RWPE1 (cell line): ENCODE measurements at regions not wholly inside any gene's neighbourhood (a gene's known extent, or its start where the extent isn't known, plus 50 kb on each side); places are given as distances from the start of the nearest gene placed in this dataset.
A peak's percentile ranks its signal among the peaks of the same experiment; 100 is the strongest.

Source experiments
- CTCF ChIA-PET: fragments of 350-600 bp; sonication (Branson Sonifier 250); formaldehyde crosslinking; extraction: SDS; loops from one replicate; lab custom pipeline; 2021; lab: Yijun Ruan, JAX
- POLR2A ChIA-PET: fragments of 400-600 bp; formaldehyde crosslinking; extraction: SDS; loops from one replicate; lab custom pipeline; 2020; ENCODE audit warnings: antibody characterized with exemption; ENCODE audit not compliant: low non-redundant PET; lab: Yijun Ruan, JAX
- DNase-seq: peaks from one replicate; pipeline ENCODE4 v3.0.0; 2012; ENCODE audit warnings: low spot score
- H3K27ac ChIP-seq: fragments of 450-650 bp; 2 replicates; pipeline ENCODE4 v1.5.1; 2017
- TF ChIP-seq, protein P1 (sequence below): fragments of 450-650 bp; conservative IDR thresholded peaks from 2 replicates; pipeline ENCODE4 v1.5.1; 2017; ENCODE audit warnings: low read depth, mild to moderate bottlenecking

DNA sequence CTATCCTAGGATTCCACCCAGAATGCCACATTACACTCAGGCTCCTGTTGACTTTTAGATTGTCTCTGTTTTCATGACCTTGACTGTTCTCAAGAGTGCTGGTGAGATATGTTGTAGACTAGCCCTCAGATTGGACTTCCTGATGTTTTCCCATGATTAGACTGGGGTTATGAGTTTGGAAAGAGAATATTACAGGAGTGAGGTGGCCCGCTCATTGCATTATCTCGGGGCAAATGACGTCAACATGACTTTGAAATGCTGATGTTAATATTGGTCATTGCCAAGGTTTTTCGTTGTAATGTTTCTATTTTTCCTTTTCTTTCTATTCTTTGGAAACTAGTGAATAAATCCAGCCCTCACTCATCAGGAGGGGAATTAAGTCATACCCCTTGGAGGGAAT, 355.7 kb upstream of the MON1B start:
- ChIA-PET CTCF (no interaction called here), POLR2A (no interaction called here)
- TF ChIP-seq, protein P1, sequence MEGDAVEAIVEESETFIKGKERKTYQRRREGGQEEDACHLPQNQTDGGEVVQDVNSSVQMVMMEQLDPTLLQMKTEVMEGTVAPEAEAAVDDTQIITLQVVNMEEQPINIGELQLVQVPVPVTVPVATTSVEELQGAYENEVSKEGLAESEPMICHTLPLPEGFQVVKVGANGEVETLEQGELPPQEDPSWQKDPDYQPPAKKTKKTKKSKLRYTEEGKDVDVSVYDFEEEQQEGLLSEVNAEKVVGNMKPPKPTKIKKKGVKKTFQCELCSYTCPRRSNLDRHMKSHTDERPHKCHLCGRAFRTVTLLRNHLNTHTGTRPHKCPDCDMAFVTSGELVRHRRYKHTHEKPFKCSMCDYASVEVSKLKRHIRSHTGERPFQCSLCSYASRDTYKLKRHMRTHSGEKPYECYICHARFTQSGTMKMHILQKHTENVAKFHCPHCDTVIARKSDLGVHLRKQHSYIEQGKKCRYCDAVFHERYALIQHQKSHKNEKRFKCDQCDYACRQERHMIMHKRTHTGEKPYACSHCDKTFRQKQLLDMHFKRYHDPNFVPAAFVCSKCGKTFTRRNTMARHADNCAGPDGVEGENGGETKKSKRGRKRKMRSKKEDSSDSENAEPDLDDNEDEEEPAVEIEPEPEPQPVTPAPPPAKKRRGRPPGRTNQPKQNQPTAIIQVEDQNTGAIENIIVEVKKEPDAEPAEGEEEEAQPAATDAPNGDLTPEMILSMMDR: no peak
- no peak overlapping the region for H3K27ac ChIP-seq
- DNase-seq: no peak

DNA sequence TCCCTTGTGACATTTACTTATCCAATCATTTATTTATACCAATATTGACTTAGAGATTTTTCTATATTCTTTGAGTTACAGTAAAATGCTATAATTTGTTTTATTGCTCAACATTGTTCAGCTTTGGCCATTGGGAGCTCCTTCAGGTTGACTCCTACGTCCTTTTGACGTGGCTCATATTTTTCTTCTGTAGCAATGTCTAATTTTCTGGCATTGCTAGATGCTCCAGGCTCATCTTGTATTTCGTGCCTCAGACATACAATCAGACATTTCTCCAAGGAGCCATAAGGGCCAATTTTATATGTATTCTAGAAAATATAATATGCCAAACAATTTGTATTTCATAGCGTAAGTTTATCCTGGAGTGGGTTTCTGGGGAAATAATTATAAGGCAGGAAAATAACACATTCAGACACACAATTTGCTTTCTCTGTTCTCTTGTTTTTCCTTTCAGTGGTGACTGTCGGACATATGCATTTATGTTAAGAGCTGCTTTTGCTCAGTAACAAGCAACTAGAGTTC, 355.1 kb upstream of the MON1B start:
- POLR2A ChIA-PET: no interaction called here
- DNase-seq: no peak
- H3K27ac ChIP-seq: no peak overlapping the region
- TF ChIP-seq, protein P1: no peak
- CTCF ChIA-PET: no interaction called here

GRCh38 chr16:76837872-76838271, 353.1 kb upstream of the MON1B start:
- DNase-seq: peak; percentile 21
- POLR2A ChIA-PET: no interaction called here

DNA sequence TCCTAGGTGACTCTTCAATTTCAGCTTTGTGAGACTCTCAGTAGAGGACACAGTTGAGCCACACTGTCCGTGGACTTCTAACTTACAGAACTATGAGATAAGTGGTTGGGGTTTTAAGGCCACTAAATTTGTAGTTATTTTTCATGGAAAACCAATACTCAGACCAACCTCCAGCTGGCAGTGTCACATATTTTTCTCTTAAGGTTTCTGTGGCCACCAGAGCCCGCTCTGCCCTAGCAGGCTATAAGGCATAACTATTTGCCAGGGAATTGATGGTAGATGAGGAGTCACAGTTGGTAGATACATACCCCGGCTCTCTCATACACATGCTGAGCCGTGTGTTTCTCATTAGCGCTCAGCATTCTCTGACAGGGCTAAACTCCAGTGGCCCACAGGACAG, 336.8 kb upstream of the MON1B start:
- no peak for DNase-seq
- CTCF ChIA-PET: no interaction called here
- no peak overlapping the region for H3K27ac ChIP-seq
- TF ChIP-seq, protein P1: no peak
- POLR2A ChIA-PET: no interaction called here

More at GRCh38 chr16:76837872-76838271, 353.1 kb upstream of the MON1B start:
- CTCF ChIA-PET: no interaction called here
- no peak overlapping the region for H3K27ac ChIP-seq
- TF ChIP-seq, protein P1: no peak

DNA sequence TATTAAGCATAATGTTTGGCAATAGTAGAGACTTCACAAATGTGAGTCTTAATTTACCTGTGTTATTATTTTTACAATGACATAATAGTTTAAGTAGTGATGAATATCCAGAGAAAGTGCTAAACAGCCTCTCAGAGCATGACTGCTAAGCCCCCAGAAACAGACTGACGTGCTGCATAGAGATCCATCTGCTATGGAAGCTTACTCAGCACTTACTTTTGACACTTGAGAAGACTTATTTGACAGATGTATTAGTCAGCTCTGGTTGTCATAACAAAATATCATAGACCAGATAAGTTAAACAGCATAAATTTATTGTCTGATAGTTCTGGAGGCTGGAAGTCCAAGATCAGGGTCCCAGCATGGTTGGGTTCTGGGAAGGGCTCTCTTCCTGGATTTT, 334.9 kb upstream of the MON1B start:
- POLR2A ChIA-PET: no interaction called here
- H3K27ac ChIP-seq: no peak overlapping the region
- no peak for DNase-seq
- CTCF ChIA-PET: interaction anchor here (0.6 to 0.8 kb wide), 2 partner anchors 14 to 68 kb away, joined by 3 to 4 read pairs; no protein-coding TSS in a partner anchor
- TF ChIP-seq, protein P1: no peak

DNA sequence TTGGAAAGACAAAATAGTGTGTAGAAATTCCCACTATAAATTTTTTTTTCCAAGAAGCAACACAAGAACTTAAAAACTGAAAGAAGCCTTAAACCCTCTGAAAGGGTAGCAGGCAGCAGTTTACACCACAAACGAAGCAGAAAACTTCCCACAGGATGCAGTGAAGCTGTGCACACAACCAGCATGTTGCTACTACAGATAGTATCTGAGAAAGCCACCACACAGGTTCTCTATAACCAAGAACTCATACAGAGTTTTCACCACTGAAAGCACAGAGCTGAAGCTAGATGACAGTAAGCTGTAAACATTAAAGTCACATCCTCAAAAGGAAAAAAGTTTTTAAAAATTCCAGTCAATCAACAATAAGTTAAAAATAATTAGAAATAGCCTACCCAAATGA, 333.6 kb upstream of the MON1B start:
- ChIA-PET POLR2A (no interaction called here), CTCF (no interaction called here)
- no peak overlapping the region for H3K27ac ChIP-seq
- TF ChIP-seq, protein P1: no peak
- no peak for DNase-seq
